ENCODE measurements at regions not wholly inside any gene's neighbourhood (a gene's known extent, or its start where the extent isn't known, plus 50 kb on each side); places are given as distances from the start of the nearest gene placed in this dataset.

DNA sequence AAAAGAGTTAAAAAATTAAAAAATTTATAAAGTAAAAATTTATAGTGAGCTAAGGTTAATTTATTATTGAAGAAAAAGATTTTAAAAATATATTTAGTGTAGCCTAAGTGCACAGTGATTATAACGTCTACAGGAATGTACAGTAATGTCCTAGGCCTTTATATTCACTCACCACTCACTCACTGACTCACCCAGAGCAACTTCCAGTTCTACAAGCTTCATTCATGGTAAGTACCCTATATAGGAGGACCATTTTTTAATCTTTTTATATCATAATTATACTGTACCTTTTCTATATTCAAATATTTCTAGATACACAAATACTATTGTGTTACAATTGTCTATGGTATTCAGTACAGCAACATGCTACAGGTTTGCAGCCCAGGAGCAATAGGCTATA is 1623.2 kb downstream of the RPA4 start:
- Histone ChIP-seq H3K36me3 (ENCODE audit: control insufficient read depth in 2 of 2, extremely low read depth in 1 of 2, insufficient read depth in 2 of 2, low read length in 2 of 2) (no peaks in the 10 kb centered on the region), H3K9ac (replicated peaks; ENCODE audit: extremely low read depth, insufficient read depth, low read length) (no peak overlapping the region), H3K9me1 (replicated peaks; ENCODE audit: control insufficient read depth, extremely low read depth, insufficient read depth, low read length) (no peaks in the 10 kb centered on the region), H3K4me2 (ENCODE audit: insufficient read depth, low read length) (no peak overlapping the region), H3K9me3 (replicated peaks; ENCODE audit: control insufficient read depth, insufficient read depth, low read length) (no peaks in the 10 kb centered on the region), H3K79me2 (ENCODE audit: control insufficient read depth, insufficient read depth, low read length) (no peaks in the 10 kb centered on the region), H3K27ac (ENCODE audit: insufficient read depth, low read depth, low read length) (no peak overlapping the region), H2AFZ (ENCODE audit: low read depth, low read length) (no peak overlapping the region), H4K20me1 (replicated peaks; ENCODE audit: control insufficient read depth, extremely low read depth, insufficient read depth, low read length) (no peaks in the 10 kb centered on the region), H3K4me1 (ENCODE audit: control insufficient read depth, extremely low read depth, insufficient read depth, low read length) (no peaks in the 10 kb centered on the region), H3K4me3 (replicated peaks in 1 of 3; ENCODE audit: insufficient read depth in 1 of 3, low read depth in 1 of 3, low read length in 3 of 3) (no peak overlapping the region), H3K27me3 (ENCODE audit: control insufficient read depth in 2 of 2, insufficient read depth in 2 of 2, low read length in 2 of 2) (no peaks in the 10 kb centered on the region)
- ChIA-PET POLR2A (no interaction called here), CTCF (no interaction called here)
- intact Hi-C loops (cut with micrococcal nuclease) (no loop called here), dilution Hi-C loops (cut with MboI; ENCODE audit: extremely low pct_ligation_motif_present, low sequenced_read_pairs) (no loop called here)
- TF ChIP-seq JUN (IDR thresholded peaks at IDR 0.05; ENCODE audit: borderline replicate concordance, insufficient read depth, insufficient read length, low read depth), result no peak
- TF ChIP-seq, protein P1, sequence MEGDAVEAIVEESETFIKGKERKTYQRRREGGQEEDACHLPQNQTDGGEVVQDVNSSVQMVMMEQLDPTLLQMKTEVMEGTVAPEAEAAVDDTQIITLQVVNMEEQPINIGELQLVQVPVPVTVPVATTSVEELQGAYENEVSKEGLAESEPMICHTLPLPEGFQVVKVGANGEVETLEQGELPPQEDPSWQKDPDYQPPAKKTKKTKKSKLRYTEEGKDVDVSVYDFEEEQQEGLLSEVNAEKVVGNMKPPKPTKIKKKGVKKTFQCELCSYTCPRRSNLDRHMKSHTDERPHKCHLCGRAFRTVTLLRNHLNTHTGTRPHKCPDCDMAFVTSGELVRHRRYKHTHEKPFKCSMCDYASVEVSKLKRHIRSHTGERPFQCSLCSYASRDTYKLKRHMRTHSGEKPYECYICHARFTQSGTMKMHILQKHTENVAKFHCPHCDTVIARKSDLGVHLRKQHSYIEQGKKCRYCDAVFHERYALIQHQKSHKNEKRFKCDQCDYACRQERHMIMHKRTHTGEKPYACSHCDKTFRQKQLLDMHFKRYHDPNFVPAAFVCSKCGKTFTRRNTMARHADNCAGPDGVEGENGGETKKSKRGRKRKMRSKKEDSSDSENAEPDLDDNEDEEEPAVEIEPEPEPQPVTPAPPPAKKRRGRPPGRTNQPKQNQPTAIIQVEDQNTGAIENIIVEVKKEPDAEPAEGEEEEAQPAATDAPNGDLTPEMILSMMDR (IDR thresholded peaks at IDR 0.05; ENCODE audit: extremely low read depth in 1 of 2, insufficient read depth in 1 of 2, low read depth in 1 of 2, low read length in 2 of 2), result no peak
- TF ChIP-seq, protein P2, sequence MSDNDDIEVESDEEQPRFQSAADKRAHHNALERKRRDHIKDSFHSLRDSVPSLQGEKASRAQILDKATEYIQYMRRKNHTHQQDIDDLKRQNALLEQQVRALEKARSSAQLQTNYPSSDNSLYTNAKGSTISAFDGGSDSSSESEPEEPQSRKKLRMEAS (IDR thresholded peaks at IDR 0.05; ENCODE audit: insufficient read depth, insufficient read length), result no peak
- no peak for TF ChIP-seq MYC (IDR thresholded peaks at IDR 0.05; ENCODE audit: low read depth, low read length)
- no peak for TF ChIP-seq FOS (IDR thresholded peaks at IDR 0.05; ENCODE audit: borderline replicate concordance, insufficient read depth, low read length)
- TF ChIP-seq GATA2 (IDR thresholded peaks at IDR 0.05; ENCODE audit: insufficient read depth, insufficient read length, low read depth, low read length), result no peak
- no peak for TF ChIP-seq EZH2 (IDR thresholded peaks at IDR 0.05; ENCODE audit: borderline replicate concordance, low read depth, low read length, severe bottlenecking)
- no peak for TF ChIP-seq POLR2AphosphoS5 (IDR thresholded peaks at IDR 0.05; ENCODE audit: insufficient read depth, low read depth, low read length)
- no peak for TF ChIP-seq POLR2A (IDR thresholded peaks at IDR 0.05; ENCODE audit: low read depth, low read length)
- no peak for DNase-seq (ENCODE audit: low read depth, low spot score)
- FAIRE-seq, result no peak
- no TSS peak for BruUV-seq (replicated peaks)
